ENCODE measurements at regions not wholly inside any gene's neighbourhood (a gene's known extent, or its start where the extent isn't known, plus 50 kb on each side); places are given as distances from the start of the nearest gene placed in this dataset.

DNA sequence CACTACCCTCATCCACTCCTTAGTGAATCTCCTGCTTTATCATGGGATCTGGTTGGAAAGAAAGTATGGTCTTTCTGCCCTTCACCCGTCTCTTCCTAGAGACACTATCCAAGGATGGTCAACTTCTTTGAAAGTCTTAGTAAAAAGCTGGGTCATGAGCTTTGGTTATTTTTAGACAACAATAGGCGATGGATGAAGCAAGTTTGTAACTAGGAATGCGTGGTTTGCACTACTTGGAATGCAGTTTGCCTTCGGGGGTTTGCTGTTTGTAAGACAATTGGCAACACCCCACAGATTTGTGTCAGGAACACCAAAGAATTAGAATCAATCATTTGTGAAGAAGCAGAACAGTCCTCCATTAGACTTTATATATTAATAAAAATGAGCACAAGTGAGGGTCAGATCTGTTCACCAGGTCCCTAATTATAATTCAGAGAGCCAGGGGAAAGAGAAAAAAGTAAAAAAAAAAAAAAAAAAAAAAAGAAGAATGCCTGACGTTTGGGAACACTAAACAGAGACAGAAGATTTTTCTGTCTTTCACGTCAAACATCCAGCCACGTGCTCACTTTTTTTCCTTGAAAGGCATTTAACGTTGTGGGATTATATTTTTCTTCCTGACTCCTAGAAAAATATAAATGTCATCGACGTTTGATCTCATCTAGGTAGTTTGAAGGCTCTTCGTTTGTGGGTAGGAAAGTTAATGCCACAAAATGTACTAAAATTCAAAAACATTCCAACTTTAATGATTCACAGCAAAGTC is 60.7 kb upstream of the BTG3 start:
- TF ChIP-seq, protein P1, sequence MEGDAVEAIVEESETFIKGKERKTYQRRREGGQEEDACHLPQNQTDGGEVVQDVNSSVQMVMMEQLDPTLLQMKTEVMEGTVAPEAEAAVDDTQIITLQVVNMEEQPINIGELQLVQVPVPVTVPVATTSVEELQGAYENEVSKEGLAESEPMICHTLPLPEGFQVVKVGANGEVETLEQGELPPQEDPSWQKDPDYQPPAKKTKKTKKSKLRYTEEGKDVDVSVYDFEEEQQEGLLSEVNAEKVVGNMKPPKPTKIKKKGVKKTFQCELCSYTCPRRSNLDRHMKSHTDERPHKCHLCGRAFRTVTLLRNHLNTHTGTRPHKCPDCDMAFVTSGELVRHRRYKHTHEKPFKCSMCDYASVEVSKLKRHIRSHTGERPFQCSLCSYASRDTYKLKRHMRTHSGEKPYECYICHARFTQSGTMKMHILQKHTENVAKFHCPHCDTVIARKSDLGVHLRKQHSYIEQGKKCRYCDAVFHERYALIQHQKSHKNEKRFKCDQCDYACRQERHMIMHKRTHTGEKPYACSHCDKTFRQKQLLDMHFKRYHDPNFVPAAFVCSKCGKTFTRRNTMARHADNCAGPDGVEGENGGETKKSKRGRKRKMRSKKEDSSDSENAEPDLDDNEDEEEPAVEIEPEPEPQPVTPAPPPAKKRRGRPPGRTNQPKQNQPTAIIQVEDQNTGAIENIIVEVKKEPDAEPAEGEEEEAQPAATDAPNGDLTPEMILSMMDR (IDR thresholded peaks at IDR 0.05): no peak
- no peak for TF ChIP-seq POLR2A (IDR thresholded peaks at IDR 0.05)
